DOHH2 (cell line): ENCODE measurements at regions not wholly inside any gene's neighbourhood (a gene's known extent, or its start where the extent isn't known, plus 50 kb on each side); places are given as distances from the start of the nearest gene placed in this dataset.

Source experiments
- H3F3A ChIP-seq: fragments of 200-600 bp; sonication (generic), shearing (Covaris generic); 2 replicates; pipeline ENCODE4 v1.6.0; 2016; ENCODE audit warnings: antibody characterized with exemption, mild to moderate bottlenecking; ENCODE audit not compliant: control insufficient read depth, insufficient read depth
- H3K27ac ChIP-seq: fragments of 200-600 bp; sonication (generic); 2 replicates; pipeline ENCODE4 v1.5.1; 2014; ENCODE audit warnings: low read depth, mild to moderate bottlenecking, low read length, moderate library complexity
- H3K27me3 ChIP-seq: fragments of 200-600 bp; sonication (generic); 2 replicates; pipeline ENCODE4 v1.6.1; 2014; ENCODE audit warnings: mild to moderate bottlenecking, low read length, mixed read lengths; ENCODE audit not compliant: control insufficient read depth
- H3K36me3 ChIP-seq: fragments of 200-600 bp; sonication (generic); 2 replicates; pipeline ENCODE4 v1.6.1; 2014; ENCODE audit warnings: mild to moderate bottlenecking, low read length, moderate library complexity, mixed read lengths; ENCODE audit not compliant: control insufficient read depth
- H3K4me1 ChIP-seq: fragments of 200-600 bp; sonication (generic); 2 replicates; pipeline ENCODE4 v1.6.1; 2014; ENCODE audit warnings: mild to moderate bottlenecking, low read length, mixed read lengths; ENCODE audit not compliant: control insufficient read depth
- H3K4me2 ChIP-seq: fragments of 200-600 bp; sonication (generic); 2 replicates; pipeline ENCODE4 v1.6.0; 2014; ENCODE audit warnings: mild to moderate bottlenecking, low read length, moderate library complexity
- H3K4me3 ChIP-seq: fragments of 200-600 bp; sonication (generic); 2 replicates; pipeline ENCODE4 v1.5.1; 2014; ENCODE audit warnings: mild to moderate bottlenecking, low read length, mixed read lengths
- H3K79me2 ChIP-seq: fragments of 200-600 bp; sonication (generic); 2 replicates; pipeline ENCODE4 v1.6.1; 2014; ENCODE audit warnings: mild to moderate bottlenecking, low read length, mixed read lengths; ENCODE audit not compliant: control insufficient read depth
- H3K9me2 ChIP-seq: fragments of 200-600 bp; sonication (generic); replicated peaks from 2 replicates; pipeline ENCODE4 v1.6.1; 2014; ENCODE audit warnings: mild to moderate bottlenecking, low read length, mixed read lengths; ENCODE audit not compliant: control insufficient read depth
- H3K9me3 ChIP-seq: fragments of 200-600 bp; sonication (generic); 2 replicates; pipeline ENCODE4 v1.6.1; 2014; ENCODE audit warnings: antibody characterized with exemption, low read length, mixed read lengths; ENCODE audit not compliant: control insufficient read depth, insufficient read depth
- H4K20me1 ChIP-seq: fragments of 200-600 bp; sonication (generic); 2 replicates; pipeline ENCODE4 v1.6.0; 2014; ENCODE audit warnings: low read depth, mild to moderate bottlenecking, antibody characterized with exemption, low read length, moderate library complexity; ENCODE audit not compliant: control insufficient read depth, insufficient read depth
- EZH2phosphoT487 ChIP-seq: fragments of 200-600 bp; sonication (generic); IDR thresholded peaks from 2 replicates; pipeline ENCODE4 v1.6.1; 2017; ENCODE audit warnings: borderline replicate concordance, mild to moderate bottlenecking, antibody characterized with exemption, low read length, moderate library complexity, mixed read lengths
- TF ChIP-seq, protein P1 (sequence below): fragments of 200-600 bp; sonication (generic); IDR thresholded peaks from one replicate; pipeline ENCODE4 v1.5.1; 2014; ENCODE audit warnings: antibody characterized with exemption, mild to moderate bottlenecking, low read depth, low read length; ENCODE audit not compliant: poor library complexity, severe bottlenecking

DNA sequence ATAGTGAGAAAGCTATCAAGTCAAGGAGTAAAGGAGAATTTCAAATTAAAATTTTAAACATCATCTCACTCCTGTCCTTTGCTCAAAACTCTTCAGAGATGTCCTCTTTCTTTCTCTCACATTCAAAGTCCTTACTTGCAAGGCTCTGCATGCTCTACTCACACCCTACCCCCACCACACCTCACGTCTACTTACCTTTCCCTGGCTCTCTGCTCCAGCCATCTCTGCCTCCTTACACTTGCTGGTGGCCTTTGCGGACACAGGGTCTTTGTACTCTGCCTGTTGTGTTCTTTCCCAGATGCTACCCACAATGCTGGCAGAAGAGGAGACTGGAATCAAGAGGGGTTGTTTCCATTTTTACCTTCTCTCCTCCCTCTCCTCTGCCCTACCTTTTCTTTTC is 405.2 kb downstream of the INSC start:
- no peaks in the 10 kb centered on the region for H4K20me1 ChIP-seq

DNA sequence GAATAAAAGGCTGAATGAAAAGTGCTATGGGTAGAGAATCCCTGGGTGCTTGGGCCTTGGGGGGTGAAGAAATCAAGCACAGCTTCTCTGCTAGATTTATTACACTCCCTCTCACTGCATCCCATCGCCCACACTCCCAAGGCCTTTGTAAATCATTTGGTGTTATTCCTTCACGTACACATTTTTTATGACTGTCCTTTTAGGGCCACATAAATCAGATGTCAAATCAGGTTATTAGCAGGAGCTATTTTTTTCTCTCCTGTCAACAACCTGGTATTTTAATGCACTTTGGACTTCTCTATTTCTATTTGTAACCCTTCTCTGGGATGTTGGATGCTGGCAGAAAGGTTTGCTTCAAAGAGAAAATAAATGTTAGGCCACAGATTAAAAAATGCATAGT is 408.8 kb downstream of the INSC start:
- H3K27me3 ChIP-seq, result no peaks in the 10 kb centered on the region
- H3K4me2 ChIP-seq, result no peak overlapping the region
- no peaks in the 10 kb centered on the region; the same call in 1 of the 2 replicates for H3K9me3 ChIP-seq
- no peaks in the 10 kb centered on the region for H3K36me3 ChIP-seq
- H3K9me2 ChIP-seq, result no peaks in the 10 kb centered on the region; the same call in 1 of the 2 replicates
- no peaks in the 10 kb centered on the region for H4K20me1 ChIP-seq
- no peaks in the 10 kb centered on the region for H3K79me2 ChIP-seq
- no peak overlapping the region for H3K27ac ChIP-seq
- H3K4me3 ChIP-seq, result no peak overlapping the region
- no peak for TF ChIP-seq EZH2phosphoT487
- TF ChIP-seq, protein P1, sequence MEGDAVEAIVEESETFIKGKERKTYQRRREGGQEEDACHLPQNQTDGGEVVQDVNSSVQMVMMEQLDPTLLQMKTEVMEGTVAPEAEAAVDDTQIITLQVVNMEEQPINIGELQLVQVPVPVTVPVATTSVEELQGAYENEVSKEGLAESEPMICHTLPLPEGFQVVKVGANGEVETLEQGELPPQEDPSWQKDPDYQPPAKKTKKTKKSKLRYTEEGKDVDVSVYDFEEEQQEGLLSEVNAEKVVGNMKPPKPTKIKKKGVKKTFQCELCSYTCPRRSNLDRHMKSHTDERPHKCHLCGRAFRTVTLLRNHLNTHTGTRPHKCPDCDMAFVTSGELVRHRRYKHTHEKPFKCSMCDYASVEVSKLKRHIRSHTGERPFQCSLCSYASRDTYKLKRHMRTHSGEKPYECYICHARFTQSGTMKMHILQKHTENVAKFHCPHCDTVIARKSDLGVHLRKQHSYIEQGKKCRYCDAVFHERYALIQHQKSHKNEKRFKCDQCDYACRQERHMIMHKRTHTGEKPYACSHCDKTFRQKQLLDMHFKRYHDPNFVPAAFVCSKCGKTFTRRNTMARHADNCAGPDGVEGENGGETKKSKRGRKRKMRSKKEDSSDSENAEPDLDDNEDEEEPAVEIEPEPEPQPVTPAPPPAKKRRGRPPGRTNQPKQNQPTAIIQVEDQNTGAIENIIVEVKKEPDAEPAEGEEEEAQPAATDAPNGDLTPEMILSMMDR, result no peak
- H3F3A ChIP-seq, result no peaks in the 10 kb centered on the region
- H3K4me1 ChIP-seq, result no peaks in the 10 kb centered on the region

More for the DNA sequence above, 405.2 kb downstream of the INSC start:
- H3K27me3 ChIP-seq, result no peaks in the 10 kb centered on the region
- no peaks in the 10 kb centered on the region for H3K4me1 ChIP-seq
- H3K79me2 ChIP-seq, result no peaks in the 10 kb centered on the region
- TF ChIP-seq, protein P1, result no peak
- TF ChIP-seq EZH2phosphoT487, result no peak
- H3K9me3 ChIP-seq, result peaks cover 3% of the 10 kb centered on the region; the same call in 1 of the 2 replicates
- H3K4me2 ChIP-seq, result no peak overlapping the region
- H3K9me2 ChIP-seq, result no peaks in the 10 kb centered on the region; the same call in 1 of the 2 replicates
- no peak overlapping the region for H3K27ac ChIP-seq
- H3F3A ChIP-seq, result no peaks in the 10 kb centered on the region
- H3K4me3 ChIP-seq, result no peak overlapping the region
- H3K36me3 ChIP-seq, result no peaks in the 10 kb centered on the region

DNA sequence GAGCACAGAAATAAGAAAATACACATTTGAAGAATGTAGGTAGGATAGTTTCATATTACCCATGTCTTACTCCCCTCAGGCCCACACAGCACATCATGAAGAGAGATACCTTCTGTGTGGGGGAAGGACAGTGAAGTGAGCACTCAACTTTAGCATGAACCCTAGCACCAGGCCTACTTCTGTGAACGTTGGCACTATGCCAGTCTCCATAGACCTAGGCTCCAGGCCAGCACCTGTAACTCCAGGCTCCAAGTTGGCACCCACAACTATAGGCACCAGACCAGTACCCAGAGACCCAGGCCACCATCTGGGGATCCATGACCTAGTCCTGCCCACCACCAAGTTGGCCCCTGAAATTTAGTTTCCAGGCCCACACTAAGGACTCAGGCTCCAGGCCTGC is 410.9 kb downstream of the INSC start:
- no peaks in the 10 kb centered on the region for H4K20me1 ChIP-seq
- no peaks in the 10 kb centered on the region for H3K36me3 ChIP-seq
- no peak overlapping the region for H3K27ac ChIP-seq
- no peak overlapping the region for H3K4me3 ChIP-seq
- H3K27me3 ChIP-seq, result no peaks in the 10 kb centered on the region
- H3F3A ChIP-seq, result no peaks in the 10 kb centered on the region
- H3K9me3 ChIP-seq, result no peaks in the 10 kb centered on the region; the same call in 1 of the 2 replicates
- no peaks in the 10 kb centered on the region; the same call in 1 of the 2 replicates for H3K9me2 ChIP-seq
- no peak overlapping the region for H3K4me2 ChIP-seq
- no peaks in the 10 kb centered on the region for H3K4me1 ChIP-seq
- H3K79me2 ChIP-seq, result no peaks in the 10 kb centered on the region
- TF ChIP-seq EZH2phosphoT487, result no peak
- TF ChIP-seq, protein P1, result no peak
